Heart left ventricle (tissue), 13 donors: ENCODE measurements at regions not wholly inside any gene's neighbourhood (a gene's known extent, or its start where the extent isn't known, plus 50 kb on each side); places are given as distances from the start of the nearest gene placed in this dataset.

Experiments used
- POLR2A ChIP-seq, 2 donors: fragments of 450-650 bp; IDR thresholded peaks; one replicate each; pipeline ENCODE4 v1.6.1; 2017; ENCODE audit warnings: antibody characterized with exemption in 2 of 2, mild to moderate bottlenecking in 2 of 2, moderate library complexity in 2 of 2
- TF ChIP-seq, protein P1 (sequence below), 12 donors: fragments of 200-600 bp; sonication (generic) in 4 of 12; IDR thresholded peaks; one replicate each; pipeline versions ENCODE4 v1.5.0 to v1.8.0; 2018 to 2022; ENCODE audit warnings: antibody characterized with exemption in 12 of 12, mild to moderate bottlenecking in 5 of 12
- donor health status: ischemic (EF 13 %, LVEDD 7.1; RV severe dilation, severe dysfunction).
- donor health status: DM: no; HTN: yes; CAD: no.
- donor health status: DM: no; HTN: no; CAD: no.
- donor health status: ischemic (EF 25% LVEDD 6.9; RV normal size, moderate dysfunction).
- donor health status: ischemic (EF 25% LVEDD 5.7; RV mildly dilated, moderate dysfunction).
- donor health status: ischemic (EF 35%, LVEDD 5.7; RV mildly dilated, moderate dysfunction).
- donor health status: nonischemic (EF 11% LVEDD 7.7; RV severe dilation, severe dysfunction).
- donor health status: DM: yes; HTN: yes; CAD: no.
- donor health status: PGD.
- donor health status: ischemic (EF 29% LVEDD 5.4; RV normal size, mild dysfunction).
- donor health status: nonischemic (EF 23%, LVEDD 6.1; RV moderate dilation, normal function).

DNA sequence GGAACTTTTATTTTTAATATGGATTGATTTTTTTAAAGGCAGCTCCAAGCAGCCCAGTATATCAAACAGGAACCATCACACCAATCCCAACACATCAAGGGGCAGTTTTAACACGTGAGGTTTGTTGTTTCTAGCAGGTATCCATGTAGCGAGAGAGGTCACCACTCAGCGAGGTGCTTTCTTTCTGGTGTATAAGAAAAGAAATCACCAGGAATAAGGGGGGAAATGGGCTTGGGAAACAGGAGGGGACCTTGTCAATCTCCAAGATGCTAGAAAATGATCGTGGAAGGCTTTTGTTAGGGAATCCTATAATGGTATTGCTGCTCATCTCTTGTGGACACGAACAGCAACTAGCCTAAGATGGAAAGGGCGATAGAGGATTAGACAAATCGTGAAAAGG lies 402.9 kb upstream of the ATP11B start:
- TF ChIP-seq, protein P1, sequence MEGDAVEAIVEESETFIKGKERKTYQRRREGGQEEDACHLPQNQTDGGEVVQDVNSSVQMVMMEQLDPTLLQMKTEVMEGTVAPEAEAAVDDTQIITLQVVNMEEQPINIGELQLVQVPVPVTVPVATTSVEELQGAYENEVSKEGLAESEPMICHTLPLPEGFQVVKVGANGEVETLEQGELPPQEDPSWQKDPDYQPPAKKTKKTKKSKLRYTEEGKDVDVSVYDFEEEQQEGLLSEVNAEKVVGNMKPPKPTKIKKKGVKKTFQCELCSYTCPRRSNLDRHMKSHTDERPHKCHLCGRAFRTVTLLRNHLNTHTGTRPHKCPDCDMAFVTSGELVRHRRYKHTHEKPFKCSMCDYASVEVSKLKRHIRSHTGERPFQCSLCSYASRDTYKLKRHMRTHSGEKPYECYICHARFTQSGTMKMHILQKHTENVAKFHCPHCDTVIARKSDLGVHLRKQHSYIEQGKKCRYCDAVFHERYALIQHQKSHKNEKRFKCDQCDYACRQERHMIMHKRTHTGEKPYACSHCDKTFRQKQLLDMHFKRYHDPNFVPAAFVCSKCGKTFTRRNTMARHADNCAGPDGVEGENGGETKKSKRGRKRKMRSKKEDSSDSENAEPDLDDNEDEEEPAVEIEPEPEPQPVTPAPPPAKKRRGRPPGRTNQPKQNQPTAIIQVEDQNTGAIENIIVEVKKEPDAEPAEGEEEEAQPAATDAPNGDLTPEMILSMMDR (IDR thresholded peaks at IDR 0.05): no peak
- no peak for TF ChIP-seq POLR2A (IDR thresholded peaks at IDR 0.05)
